HG03520 (cell line): ENCODE measurements at regions not wholly inside any gene's neighbourhood (a gene's known extent, or its start where the extent isn't known, plus 50 kb on each side); places are given as distances from the start of the nearest gene placed in this dataset.
"Not testable (repeated sequence)": the region's sequence is repeated elsewhere in the genome, so short reads cannot be mapped to it uniquely, and the experiment has no call there.

Source experiments
- ATAC-seq: cut with Tn5 transposase; IDR thresholded peaks from one replicate; pipeline ENCODE4 v1.9.1; 2021; ENCODE audit warnings: mild to moderate bottlenecking, moderate library complexity; ENCODE audit not compliant: unreplicated experiment

- ATAC-seq, result no peak
These were observed 152.8 kb downstream of the CYSLTR2 start for GRCh38 chr13:48806522-48806921.

DNA sequence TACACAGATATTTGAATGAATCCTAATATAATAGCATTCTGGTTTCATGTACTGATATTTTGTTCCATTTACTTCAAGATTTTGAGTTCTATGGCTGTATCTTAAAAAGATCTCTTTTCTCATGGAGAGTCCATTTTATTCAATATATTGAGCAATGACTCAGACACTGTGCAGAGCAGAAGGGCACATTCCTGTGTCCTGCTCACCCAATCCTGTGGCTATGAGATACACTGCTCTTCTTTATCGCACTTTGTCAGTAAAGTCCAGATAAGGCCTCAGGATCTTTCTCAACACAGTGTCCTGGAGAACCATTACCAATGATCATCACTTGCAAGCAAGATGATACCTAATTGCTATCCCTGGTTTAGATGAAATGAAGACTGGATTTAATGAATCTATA is 155.0 kb downstream of the CYSLTR2 start:
- no peak for ATAC-seq

DNA sequence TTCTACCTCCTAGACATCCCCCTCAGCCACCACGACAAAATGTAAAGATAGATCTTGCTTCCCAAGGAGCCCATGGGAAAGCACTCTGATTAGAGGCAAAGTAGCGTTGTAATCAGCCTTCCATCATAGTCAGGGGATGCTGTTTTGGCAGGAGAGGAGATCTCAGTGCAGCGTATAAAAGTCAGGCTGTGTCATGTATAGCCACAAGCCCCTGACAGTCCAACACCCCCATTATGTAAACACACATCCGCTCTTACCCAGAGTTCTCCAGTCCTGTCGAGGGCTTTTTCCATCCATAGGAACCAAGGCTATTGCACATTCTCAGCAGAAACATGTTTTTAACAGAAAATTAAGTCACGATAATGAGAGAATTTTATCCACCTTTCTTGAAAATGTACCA is 156.3 kb downstream of the CYSLTR2 start:
- no peak for ATAC-seq

- no peak for ATAC-seq
These were observed 159.8 kb downstream of the CYSLTR2 start for GRCh38 chr13:48813518-48813917.

DNA sequence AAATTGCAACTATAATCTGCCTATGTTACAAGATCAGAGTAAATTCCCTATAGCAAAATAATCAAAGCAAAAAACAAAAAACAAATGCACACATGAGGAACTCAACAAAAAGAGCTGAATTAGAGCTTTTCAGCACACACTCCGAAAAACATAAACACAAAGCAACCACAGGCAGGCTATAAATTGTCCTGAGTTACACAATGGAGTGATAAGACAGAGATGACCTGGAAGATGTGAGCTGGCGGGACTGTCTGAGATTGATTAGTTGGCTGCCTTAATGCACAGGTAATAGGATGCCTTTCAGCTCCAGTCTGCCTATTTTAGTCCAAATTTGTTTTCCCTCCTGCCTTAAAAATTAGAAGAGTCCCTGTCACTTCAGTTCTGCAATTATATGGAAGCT is 159.0 kb upstream of the FNDC3A start:
- ATAC-seq, result no peak

- no peak for ATAC-seq
These were observed 158.4 kb upstream of the FNDC3A start for GRCh38 chr13:48817166-48817802.

- no peak for ATAC-seq
These were observed 157.0 kb upstream of the FNDC3A start for GRCh38 chr13:48818495-48819356.

DNA sequence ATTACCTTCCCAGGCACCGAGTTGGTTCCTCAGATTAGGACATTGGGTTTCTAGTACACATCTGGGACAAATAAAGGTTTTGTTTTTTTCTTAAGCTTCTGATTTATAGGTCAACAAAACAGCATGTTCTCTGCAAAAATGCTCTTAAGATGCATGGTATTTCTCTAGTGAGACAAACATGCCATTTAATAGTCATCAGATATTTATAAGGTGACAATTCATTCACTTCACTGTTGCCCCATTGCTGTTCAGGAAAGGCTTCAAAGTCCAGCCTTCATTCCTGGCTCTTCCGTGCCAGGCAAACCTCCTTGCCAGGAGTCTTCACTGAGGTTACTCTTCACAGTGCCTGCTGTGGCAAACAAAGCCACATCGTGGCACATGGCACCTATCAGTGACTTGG is 156.3 kb upstream of the FNDC3A start:
- ATAC-seq, result no peak

DNA sequence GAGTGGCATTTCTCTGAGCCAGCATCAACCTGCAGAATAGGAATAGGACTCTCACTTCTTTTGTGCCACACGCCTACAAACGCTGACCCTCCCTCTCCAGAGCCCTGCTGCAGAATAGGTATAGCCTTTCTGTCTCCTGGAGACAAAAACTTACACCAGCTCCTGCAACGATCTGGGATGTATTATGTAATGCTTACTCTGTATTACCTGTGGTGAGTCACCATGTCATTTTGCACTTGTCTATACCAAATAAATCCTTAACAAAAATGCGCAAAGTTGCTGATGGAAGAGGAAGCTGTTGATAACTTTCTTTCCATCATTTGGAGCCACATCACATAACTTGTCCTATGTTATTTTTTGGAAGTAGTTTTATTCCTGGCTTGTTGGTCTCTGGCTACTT is 155.8 kb upstream of the FNDC3A start:
- ATAC-seq, result no peak

DNA sequence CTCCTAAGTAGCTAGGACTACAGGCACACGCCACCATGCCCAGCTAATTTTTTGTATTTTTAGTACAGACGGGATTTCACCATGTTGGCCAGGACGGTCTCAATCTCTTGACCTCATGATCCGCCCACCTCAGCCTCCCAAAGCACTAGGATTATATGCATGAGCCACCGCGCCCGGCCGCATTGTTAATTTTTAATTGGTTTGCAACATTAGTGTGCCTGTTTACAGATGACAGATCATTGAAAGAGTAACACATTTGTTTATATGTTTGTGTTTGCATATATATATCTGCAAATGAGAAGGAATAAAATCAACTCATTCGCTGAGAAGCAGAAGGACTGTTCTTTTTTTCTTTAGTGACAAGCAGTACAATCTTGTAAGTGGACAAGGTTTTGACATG is 152.2 kb upstream of the FNDC3A start:
- ATAC-seq, result not testable (repeated sequence)

DNA sequence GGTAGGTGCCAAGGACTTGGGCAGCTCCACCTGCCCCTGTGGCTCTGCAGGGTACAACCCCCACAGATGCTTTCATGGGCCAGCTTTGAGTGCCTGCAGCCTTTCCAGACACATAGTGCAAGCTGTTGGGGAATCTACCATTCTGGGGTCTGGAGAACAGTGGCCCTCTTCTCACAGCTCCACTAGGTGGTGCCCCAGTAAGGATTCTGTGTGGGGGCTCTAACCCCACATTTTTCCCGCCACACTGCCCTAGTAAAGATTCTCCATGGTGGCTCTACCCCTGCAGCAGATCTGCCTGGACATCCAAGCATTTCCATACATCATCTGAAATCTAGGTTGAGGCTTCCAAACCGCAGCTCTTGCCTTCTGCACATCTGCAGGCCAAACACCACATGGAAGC is 149.7 kb upstream of the FNDC3A start:
- no peak for ATAC-seq

DNA sequence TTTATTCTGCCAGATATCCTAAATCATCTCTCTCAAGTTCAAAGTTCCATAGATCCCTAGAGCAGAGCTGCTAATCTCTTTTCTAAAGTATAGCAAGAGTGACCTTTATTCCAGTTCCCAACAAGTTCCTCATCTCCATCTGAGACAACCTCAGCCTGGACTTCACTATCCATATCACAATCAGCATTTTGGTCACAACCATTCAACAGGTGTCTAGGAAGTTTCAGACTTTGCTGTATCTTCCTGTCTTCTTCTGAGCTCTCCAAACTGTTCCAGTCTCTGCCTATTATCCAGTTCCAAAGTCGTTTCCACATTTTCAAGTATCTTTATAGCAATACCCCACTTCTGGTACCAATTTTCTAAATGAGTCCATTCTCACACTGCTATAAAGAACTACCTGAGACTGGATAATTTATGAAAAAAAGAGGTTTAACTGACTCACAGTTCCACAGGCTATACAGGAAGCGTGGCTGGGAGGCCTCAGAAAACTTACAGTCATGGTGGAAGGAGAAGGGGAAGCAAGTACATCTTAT is 148.7 kb upstream of the FNDC3A start:
- not testable (repeated sequence) for ATAC-seq

DNA sequence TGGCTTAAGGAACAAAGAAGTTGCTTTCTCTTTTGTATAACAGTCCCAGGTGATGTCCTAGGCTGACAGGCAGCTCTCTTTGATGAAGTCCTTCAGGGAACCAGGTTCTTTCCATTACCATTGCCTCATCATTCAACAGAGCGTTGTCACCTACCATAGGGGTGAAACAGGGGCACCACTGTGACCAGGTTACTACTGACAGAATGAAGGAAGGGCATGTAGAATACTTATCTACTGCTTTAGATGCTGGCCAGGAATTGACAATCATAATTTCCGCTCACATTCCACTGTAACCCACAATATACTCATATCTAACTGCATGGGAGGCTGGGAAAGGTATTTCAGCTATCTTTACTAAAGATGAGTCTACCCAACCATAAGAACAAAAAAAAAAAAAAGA is 148.0 kb upstream of the FNDC3A start:
- no peak for ATAC-seq

- ATAC-seq, result peak; percentile 58
These were observed 146.7 kb upstream of the FNDC3A start for GRCh38 chr13:48828962-48829411.

DNA sequence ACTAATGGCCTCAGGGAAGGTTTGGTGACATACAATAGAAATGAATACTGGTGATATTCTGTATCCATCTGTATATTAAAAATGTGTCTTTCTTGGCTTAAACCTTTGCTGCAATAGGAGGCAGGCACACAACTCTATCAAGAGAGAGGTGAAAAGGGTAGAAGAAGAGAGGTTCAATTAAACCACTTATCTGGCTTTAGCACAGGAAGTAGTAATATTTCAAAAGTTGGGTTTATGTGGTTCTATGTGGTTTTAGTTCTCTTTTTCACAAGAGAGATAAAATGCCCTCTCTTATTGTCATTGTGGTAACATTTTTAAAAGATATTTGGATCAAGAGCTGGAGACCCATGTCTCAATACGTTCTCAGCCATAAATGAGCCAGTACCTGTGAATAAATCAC is 146.2 kb upstream of the FNDC3A start:
- no peak for ATAC-seq

GRCh38 chr13:48831248-48831647 is 144.5 kb upstream of the FNDC3A start:
- ATAC-seq, result no peak

DNA sequence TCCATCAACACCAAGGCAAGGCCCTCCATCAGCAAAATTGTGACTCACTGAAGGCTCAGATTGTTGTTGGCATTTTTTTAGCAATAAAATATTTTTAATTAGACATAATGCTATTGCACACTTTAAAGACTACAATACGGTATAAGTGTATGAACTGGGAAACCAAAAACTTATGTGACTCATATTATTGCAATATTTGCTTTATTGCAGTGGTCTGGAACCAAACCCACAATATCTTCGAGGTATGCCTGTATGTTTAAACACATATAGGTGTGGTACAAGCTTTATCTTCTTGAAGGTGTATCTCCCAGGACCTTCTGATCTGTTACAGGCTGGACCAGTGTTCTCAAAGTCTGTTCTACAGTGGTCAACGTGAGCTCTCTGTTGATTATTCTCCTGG is 142.3 kb upstream of the FNDC3A start:
- ATAC-seq, result no peak

GRCh38 chr13:48835326-48835725 is 140.4 kb upstream of the FNDC3A start:
- not testable (repeated sequence) for ATAC-seq

GRCh38 chr13:48838193-48838973 is 137.3 kb upstream of the FNDC3A start:
- no peak for ATAC-seq

DNA sequence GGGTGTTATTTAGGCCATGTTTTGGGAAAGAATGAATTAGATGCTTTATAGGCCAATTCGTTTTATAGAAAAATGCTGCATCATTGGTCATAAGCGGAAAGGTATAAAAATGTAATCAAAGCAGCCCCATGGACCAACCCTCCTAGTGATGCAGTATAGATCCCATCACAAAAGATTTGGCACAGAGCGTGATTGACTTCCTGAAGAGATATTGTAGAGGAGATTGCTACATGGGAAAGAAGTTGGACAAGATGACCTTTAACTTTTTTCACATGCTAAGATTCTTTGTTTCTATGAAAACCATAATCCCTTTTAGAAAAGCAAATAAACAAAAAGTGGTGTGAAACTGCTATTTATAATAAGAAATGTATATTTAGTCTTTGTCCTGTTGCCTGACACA is 136.5 kb upstream of the FNDC3A start:
- no peak for ATAC-seq

GRCh38 chr13:48840366-48840765 is 135.3 kb upstream of the FNDC3A start:
- no peak for ATAC-seq
